NCI-H226 (cell line): ENCODE measurements at regions not wholly inside any gene's neighbourhood (a gene's known extent, or its start where the extent isn't known, plus 50 kb on each side); places are given as distances from the start of the nearest gene placed in this dataset.

Source experiments
- DNase-seq: peaks from one replicate; pipeline ENCODE4 v3.0.0-alpha.2; 2015

DNA sequence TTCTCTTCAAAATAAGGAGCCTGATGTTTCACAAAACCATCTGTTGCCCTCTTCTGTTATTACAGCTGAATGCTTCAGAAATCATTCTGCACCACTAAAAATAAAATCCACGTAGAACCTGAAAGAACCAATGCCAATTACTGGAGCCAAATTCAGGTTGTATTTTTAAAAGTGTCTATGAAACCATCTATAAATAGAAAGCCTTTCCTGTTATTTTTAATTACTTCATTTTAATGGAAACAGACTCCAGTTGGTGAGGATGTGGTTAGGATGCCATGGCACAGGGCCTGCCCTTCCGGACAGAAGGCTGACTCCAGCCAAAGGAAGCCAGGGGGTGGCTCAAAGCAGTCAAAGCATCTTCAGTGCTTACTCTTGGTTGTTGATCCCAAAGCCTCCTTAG lies 119.8 kb downstream of the TENT4A start:
- no peak for DNase-seq

DNA sequence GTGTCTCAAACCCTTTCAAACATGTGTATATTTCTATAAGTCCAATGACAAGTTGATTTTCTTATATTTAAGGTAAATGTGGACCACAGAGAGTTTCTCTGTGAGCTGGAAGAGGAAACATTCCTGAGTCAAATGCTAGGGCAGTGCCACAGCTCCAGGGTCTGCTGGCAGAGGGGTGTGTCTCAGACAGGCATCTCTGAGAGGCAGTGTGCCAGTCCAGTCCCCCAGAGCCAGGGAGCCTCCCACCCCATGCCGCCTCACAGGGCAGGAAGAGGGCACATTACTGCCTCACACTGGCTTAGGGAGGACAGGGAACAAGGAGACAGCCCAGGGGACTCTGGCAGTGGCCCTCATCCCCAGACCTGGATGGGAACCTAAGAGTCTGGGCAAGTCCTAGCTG lies 120.2 kb downstream of the TENT4A start:
- DNase-seq, result no peak

DNA sequence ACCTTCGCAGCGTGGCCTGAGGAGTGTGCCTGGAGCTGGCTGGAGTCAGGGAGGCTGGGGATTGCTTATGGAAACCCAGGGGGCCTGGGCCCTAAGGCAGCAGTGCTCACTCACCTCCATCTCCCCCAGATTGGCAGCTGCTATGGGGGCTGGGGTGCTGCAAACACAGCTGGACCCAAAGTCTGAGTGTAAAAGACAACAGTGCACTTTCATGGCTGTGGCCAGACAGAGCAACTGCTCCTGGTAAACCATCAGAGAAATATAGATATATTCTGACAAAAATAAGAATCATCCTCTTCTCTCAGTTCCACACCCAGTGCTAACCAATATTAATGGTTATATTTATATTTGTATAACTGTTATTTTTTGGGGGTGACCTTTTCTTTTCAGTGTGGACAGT lies 123.9 kb downstream of the TENT4A start:
- DNase-seq, result no peak

DNA sequence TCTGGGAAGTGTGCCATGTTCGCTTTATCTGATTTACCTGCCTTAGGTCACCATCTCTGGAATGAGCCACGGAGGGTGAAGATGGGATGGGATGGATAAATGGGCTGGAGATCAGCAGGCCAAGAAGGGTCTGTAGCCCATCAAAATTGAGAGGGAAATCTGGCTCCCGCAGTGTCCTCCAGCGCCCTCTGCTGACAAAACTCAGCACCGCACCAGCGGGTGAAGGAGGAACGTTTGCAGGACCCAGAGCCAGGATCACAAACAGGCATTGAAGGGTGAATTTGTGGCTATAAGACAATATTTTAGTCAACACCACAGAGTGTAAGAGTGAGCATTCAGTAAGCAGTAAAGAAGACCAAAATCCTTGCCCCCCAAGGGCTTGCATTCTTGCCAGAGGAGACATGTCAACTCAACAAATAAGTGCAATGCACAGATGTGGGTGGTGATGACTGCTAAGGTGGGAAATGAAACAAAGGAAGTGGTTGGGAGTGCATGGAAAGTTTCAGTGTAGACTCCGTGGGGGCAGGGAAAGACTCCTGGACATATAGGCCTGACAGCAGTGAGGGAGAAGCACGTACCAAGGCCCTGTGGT lies 124.4 kb downstream of the TENT4A start:
- no peak for DNase-seq

DNA sequence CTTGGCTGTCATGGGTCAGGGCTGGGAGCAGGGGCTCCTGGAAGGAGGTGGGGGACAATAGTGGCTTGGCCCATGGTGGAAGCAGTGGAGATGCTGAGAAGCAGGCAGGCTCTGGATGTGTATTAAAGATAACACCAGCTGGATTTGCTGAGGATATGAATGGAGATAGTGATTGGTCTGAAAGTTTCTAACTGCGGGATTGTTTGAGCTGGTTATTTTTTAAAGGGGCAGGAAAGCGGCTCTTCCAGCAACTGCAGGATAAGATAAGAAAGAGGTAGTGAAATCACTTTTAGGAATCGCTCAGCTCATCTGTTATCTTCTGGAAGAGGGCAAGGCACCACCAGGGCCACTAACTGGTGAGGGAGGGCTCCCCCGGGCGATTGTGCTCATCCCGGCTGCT lies 125.5 kb downstream of the TENT4A start:
- no peak for DNase-seq

DNA sequence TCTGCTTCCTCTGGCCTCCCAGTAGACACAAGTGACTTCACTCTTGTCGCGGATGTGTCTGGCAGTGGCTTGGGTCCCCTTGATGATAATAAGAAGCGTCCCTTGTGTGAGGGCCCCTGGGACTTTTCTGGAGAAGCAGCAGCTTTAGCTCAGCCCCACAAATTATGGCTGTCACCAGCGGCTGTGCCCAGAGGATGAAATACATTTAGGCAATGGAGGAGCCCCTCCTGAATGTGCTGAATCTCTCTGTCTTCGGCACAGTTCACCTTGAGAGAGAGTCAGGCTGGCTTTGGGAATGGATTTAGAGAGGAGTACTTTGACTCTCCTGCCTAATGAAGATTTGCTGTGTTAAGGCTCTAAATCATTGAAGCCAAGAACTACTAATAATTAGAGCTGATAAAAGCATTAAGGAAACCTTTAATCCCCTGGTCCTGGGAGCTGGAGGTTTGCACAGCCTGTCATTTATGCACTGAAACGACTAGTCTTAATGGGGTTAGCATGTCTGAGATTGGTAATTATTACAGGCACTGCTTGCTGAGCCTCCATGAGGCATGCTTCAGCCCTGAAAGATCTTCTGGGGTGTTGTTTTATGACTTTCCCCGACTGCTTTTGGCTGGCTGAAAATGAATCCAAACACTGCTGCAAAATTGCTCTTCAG lies 127.0 kb downstream of the TENT4A start:
- DNase-seq, result no peak

DNA sequence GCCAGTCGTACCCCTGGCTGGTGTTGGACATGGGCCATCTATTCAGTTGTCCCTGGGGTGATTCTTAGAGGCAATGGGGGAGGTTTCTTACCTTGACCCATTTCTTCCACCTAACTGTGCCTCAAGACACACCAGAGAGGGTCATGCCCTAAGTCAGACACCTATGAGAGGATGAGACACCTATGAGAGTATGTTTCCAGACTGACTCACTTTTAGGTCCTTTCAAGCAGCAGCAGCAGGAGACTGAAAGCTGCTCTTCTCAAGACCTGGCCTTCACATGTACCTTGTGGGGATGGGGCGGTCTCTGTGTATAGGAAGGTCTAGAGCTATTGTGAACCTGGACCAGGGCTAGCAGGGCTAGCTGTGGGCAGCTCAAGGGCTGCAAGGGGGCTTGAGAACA lies 130.1 kb downstream of the TENT4A start:
- DNase-seq, result no peak

DNA sequence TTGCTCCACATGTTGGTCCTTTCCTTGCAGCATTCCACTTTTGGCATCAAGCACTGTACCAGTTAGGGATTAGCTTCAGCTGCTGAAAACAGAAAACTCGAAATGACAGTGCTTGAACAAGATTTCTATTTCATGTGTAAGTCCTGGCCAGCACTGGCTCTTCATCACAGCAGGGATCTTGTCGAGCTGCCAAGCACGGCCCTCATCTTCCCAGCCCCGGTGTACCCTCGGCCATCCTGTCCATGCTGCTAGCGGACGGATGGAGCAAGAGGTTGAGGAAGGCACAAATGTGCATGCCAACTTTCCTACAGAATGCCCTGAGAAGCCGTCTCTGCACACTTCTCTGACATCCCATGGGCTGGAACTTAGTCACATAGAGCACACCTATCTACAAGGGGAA lies 130.6 kb downstream of the TENT4A start:
- no peak for DNase-seq

DNA sequence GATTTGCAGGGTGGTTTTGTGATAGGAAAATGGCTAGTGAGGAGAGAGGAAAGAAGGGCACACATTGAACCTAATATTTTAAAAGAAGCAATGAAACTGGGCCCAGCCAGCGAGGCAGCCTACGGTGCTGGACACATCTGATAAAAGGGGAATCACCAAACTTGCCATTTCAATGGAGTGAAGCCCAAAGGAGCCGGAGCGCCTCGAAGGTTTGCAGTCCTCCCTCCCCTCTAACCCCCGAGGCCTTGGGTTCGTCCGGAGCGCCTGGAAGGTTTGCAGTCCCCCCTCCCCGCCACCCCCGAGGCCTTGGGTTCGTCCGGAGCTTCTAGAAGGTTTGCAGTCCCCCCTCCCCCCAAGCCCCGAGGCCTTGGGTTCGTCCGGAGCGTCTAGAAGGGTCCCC lies 132.6 kb downstream of the TENT4A start:
- DNase-seq, result no peak

DNA sequence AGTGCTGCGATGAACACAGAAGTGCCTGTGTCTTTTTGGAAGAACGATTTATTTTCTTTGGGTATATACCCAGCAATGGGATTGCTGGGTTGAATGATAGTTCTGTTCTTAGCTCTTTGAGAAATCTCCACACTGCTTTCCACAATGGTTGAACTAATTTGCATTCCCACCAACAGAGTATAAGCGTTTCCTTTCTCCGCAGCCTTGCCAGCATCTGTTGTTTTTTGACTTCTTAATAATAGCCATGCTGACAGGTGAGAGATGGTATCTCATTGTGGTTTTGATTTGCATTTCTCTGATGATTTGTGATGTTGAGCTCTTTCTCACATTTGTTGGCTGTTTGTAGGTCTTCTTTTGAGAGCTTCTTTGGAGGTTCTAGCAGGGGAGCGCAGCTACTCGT lies 134.6 kb downstream of the TENT4A start:
- no peak for DNase-seq

DNA sequence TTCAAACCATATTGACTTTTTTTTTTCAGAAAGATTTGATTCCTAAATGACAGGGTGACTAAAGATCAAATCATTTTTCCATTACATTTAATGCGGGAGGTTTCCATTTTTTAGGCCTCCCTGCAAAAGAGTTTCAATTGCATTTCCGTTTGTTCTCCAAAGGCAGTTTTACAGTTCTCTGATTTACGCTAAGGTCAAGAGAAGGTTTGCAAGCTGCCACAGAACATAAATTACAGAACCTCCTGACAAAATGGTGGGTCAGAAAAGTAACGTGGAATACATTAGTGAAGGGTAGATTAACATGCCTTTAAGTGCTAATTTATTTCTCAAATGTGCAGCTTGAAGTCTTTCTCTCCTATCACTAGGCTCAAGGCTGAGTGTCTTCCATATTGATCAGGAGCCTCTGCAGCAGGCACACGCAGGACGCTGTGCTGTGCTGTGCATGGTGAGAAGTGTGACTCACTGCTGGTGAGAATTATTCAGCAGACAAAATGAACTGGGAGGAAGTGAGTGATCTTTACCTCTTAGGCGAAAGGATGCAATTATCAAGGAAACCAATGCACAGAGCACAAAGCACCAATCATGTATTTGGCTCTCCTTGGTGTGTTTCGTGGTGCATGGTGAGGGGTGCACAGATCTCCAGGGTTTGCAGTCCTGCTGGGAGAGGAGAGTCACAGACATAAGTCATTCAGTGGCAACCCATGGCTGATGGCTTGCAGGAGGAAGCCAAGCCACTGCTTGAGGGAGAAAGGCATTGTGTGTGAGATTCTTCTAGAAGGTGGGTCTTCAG lies 136.3 kb downstream of the TENT4A start:
- DNase-seq, result no peak

DNA sequence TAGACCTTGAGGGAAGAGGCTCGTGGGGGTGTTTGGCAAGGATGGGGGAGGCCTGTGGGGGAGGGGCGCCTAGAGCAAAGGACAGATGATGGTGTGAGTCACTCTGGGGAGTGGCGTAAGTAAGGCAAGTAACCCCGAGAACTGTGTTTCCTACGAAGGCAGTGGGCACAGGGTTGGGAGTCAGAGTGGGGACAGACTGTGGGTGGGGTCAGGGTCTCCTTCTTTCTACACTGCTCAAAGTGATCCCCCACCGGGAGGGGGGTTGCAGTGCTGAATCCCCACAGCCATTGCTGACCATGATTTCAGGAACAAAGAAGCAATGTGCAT lies 136.8 kb downstream of the TENT4A start:
- DNase-seq, result no peak

DNA sequence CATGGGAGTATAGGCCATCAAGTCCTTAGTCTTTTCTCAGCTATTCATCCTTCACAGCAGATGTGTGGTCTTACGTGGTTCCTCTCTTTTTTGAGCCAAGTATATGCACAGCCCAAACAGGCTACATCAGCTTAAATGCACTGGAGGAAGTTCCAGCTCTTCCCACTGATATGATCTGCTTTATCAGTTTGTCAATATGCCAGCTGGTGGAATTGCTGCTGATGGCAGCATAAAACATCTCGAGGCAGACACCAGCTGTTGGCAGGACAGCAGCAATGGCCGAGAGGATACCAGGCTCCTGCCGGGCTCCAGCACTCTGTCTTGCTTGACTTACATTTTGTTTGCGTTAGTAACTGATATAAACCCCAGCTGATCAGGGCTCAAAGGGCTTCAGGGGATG lies 143.4 kb downstream of the TENT4A start:
- DNase-seq, result no peak

DNA sequence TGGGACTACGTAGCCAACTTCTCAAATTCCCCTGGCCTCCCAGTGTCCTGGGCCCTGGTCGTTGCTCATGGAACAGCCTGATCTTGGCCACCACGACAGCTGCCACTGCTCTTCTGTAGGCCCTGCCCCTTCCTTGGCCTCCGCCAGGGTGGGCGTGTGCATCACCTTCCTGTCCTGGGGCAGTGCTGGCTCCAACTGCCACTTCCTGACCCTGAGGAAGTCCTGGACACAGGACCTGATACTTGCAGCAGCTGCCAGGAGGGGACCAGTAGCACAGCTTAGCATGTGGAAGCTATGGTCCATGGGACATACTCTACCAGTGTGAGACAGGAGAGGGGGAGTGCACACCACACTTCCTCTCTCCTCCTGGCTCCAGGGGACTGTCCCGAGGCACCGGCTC lies 145.2 kb downstream of the TENT4A start:
- no peak for DNase-seq

DNA sequence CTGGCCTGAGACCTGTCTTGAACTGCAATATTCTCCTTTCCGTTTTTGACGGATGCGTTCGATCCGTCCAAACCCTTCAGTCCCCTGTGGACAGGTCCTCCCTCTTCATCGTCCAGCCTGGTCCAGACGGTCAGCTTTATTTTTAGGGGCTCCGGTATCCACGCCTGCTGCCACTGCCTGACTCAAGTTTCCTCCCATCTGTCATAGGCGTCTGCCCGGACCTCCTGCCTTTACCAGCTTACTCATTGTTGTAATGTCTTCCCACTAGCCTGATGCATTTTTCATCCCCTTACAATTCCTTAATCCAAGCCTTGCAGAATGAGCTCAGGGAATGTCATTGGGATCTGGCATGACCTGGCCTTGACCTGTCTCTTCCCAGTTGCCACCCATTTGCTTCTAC lies 145.8 kb downstream of the TENT4A start:
- no peak for DNase-seq

DNA sequence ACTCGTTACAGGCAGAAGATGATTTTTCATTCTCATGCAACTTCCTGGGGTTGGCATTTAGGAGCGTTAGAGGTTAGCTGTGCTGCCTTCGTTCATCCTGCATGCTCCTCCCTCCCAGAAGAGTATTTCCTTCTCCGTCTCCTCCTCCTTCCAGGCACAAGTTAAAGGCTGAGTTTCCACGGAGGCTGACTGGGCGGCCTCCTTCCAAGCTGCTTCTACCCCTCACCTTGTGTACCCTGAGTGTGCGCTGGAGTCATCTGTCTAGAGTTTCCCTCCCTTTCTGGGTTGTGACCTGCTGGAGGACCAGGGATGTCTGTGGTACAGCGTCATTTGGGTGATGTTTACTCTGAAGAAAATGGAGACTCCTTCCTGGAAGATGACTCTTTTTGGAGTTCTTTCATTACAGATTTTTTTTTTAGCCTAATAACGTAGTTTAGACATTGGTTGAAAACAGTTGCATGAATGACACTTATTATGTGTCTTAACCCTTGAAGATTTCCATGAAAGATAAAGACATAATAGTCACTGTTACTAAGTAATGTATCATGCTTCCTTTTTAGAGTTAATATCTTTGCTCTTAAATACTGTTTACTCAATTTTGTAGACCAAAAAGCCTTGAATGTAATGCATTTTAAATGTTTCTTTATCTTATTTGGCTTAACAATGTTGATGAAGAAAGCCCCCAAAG lies 146.9 kb downstream of the TENT4A start:
- DNase-seq, result no peak

DNA sequence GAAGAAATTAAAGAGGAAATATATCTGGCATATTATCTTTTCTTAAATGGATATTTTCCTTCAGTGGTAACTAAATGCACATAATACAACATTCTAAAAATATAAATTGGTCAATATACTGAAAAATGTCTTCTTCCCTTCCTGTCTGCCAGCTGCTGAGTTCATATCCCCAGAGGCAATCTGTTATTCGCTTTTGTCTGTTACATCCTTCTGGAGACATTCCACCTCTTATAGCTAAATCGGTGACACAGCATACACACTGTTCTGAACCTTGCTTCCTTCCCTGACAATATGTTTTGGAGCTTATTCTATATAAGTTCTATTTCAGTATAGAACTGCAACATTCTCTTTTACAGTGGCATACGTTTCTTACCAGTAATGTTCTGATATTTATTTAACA lies 147.8 kb downstream of the TENT4A start:
- no peak for DNase-seq

DNA sequence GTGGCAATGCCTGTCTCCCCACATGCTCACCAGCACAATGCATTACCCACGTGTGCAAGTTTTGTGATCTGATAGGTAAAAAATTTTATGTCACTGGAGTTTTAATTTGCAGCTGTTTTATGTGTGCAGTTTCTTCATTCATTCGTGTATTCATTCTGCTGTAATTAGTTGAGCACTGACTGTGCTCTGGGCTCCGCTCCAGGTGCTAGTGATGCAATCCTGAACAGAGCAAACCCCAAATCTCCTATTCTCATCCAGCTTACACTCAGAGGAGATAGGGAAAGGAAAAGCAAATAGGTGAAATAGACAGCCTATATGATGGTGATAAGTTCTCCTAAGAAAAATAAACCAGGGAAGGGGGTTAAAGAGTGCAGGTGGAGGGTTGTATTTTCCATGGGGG lies 148.4 kb downstream of the TENT4A start:
- no peak for DNase-seq

DNA sequence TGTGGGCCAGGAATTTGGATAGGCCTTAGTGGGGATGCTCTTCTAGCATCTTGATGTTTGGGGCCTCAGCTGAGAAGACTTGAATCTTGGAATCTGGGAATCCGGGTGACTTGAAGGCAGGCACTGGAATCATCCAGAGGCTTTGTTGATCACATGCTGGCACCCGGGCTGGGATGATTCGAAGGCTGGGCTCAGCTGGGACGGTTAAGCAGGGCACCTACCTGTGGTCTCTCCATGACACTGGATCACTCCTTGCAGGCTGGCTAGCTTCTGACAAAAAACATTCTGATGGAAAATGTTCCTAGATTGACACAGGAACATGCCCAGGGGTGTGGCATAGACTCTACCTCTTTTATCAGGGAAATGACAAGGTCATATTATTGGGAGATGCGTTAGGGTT lies 149.1 kb downstream of the TENT4A start:
- DNase-seq, result no peak

DNA sequence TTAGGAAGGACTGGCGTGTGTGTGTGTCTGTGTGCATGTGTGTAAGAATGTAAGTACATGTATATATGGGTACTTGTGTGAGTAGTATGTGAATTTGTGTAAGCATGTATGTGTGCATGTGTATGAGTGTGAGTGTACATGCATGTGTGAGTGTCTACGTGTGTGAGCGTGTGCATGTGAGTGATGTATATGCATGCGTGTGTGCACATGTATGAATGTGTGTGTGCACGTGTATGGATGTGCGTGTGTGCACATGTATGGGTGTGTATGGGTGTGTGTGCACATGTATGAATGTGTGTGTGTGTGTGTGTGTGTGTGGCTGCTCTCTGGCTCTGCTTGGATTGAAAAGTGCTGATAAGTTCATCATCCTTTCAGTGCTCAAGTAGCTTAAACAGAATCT lies 154.5 kb downstream of the TENT4A start:
- no peak for DNase-seq

DNA sequence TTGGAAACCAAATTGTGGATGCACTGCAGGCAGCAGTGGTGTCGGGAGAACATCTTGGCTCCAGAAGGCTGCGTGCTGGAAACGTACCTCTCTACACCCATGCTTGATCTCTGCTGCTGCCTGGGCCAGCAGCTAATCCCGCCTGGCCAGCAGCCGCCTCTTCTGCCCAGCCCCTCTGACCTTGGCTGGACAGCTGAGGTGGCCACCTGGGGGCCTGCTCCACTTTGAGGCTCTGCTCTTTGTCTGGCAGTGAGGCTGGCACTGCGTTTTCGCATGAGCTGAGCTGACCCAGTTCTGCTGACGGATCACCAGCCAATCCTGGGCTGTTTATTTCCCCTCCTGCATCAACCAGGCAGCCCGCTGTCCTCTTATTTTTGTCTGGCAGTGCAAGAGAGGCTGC lies 154.9 kb downstream of the TENT4A start:
- no peak for DNase-seq

DNA sequence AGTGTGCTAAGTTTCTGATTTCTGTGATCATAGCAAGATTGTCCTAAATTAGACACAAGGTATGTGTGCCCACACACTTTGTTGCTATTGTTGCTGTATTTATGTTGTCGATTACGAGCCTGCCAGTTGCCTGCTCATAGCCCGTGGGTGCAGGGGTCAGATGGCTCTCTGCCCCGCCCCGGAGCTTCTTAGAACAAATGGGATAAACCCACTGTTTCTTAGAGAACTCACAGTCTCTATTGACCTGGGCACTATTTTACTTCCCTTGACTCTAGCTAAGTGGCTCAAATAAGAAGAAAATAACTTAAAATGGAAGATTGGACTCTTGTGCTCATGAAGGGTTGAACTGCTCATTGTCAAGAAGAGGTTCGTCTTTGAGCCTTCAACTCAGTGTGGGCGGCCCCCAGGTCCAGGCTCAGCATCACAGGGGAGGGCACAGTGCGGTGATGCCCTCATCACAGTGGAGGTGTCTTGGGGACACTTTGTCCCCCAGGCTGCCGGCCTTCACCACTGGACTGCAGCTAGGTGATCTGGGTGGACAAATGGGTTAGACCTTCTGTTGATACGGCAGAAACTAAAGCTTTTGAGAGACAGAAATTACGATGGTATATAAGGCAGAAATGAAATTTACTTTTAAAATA lies 155.5 kb downstream of the TENT4A start:
- no peak for DNase-seq

DNA sequence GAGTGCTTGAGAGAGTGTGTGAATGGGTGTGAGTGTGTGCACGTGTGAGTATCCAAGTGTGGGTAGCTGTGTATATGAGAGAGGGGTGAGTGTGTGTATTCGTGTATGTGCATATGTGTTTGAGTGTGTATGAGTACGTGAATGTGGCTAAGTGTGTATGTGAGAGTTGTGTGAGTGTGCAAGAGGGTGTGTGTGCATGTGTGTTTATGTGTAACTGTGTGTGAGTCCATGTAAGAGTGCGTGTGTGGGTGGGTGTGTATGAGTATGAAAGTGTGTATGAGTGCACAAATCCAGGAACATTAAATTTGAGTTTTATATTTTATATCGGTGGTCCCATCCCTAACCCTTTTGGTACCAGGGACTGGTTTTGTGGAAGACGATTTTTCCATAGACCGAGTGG lies 156.4 kb downstream of the TENT4A start:
- DNase-seq, result no peak
